ENCODE measurements at regions not wholly inside any gene's neighbourhood (a gene's known extent, or its start where the extent isn't known, plus 50 kb on each side); places are given as distances from the start of the nearest gene placed in this dataset.

DNA sequence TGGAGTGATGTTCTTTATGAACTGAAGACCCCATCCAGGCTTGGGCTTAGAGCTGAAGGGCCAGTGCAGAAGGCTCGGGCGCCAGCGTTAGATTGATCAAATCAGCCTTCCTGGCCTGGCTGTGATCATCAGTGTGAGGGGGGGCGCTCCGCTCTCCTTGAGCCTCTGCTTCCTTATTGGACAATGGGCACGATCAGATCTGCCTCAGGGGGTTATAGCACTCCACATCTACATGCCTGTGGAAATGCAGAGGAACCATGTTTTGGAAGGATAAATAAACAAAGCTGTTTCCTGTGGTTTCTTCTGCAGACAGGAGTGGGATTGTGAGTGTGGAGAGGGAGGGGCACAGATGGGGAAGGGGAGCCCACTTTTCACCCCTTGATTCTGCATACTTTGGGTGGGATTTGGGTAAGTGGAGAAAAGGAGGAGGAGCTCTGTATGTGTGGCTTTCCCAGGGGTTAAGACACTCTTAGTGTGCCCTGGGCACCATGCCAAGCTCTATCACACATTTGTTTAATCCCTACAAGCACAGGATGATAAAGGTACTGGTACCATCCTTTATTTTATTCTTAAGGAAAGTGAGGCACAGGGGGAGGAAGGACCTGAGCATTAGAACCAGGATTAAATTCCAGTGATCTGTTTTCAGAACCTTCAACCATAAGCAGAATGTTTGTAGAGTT, 150.5 kb downstream of the EN1 start:
- Histone ChIP-seq H3K4me1 (ENCODE audit: insufficient read depth, low read length) (no peaks in the 10 kb centered on the region), H3K9ac (ENCODE audit: low read length) (no peak overlapping the region)

DNA sequence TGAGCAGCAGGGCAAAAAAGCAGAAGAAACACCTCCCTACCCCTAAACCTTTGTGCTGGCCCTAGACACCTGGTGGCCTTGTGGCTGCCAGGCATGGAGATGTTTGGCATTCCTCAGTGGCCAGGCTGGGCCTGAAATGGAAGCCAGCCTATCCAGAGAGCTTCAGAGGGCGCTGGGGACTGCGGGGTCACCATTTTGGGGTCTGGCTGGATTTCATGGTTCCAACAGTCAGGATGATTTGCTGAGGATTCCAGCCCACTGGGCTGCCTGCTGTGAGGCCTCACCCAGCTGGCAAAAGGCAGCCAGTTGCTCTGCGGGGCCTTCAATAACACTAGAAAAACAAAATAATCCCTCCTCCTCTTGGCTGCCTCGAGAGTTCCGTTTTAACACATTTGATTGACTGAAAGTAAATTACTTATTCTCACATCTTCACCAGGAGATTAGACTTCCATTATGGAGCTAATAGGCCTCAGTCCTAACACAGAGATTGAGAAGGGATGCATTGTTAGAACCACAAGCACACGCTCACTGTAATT, 154.1 kb downstream of the EN1 start:
- Histone ChIP-seq H3K4me3 (ENCODE audit: low read depth in 1 of 2, low read length in 2 of 2) (no peak overlapping the region), H3K9ac (ENCODE audit: low read length) (no peak overlapping the region), H3K9me3 (ENCODE audit: low read length) (no peaks in the 10 kb centered on the region), H3K27me3 (ENCODE audit: control insufficient read depth in 1 of 2, insufficient read depth in 2 of 2, low read length in 2 of 2) (no peaks in the 10 kb centered on the region), H3K4me1 (ENCODE audit: insufficient read depth, low read length) (no peaks in the 10 kb centered on the region), H3K27ac (ENCODE audit: low read depth, low read length) (no peak overlapping the region), H3K36me3 (ENCODE audit: insufficient read depth, low read length) (no peaks in the 10 kb centered on the region)

More for the DNA sequence above, 150.5 kb downstream of the EN1 start:
- H3K36me3 ChIP-seq (ENCODE audit: insufficient read depth, low read length), result no peaks in the 10 kb centered on the region
- no peaks in the 10 kb centered on the region for H3K9me3 ChIP-seq (ENCODE audit: low read length)
- H3K27ac ChIP-seq (ENCODE audit: low read depth, low read length), result no peak overlapping the region
- no peak overlapping the region for H3K4me3 ChIP-seq (ENCODE audit: low read depth in 1 of 2, low read length in 2 of 2)
- H3K27me3 ChIP-seq (ENCODE audit: control insufficient read depth in 1 of 2, insufficient read depth in 2 of 2, low read length in 2 of 2), result no peaks in the 10 kb centered on the region

DNA sequence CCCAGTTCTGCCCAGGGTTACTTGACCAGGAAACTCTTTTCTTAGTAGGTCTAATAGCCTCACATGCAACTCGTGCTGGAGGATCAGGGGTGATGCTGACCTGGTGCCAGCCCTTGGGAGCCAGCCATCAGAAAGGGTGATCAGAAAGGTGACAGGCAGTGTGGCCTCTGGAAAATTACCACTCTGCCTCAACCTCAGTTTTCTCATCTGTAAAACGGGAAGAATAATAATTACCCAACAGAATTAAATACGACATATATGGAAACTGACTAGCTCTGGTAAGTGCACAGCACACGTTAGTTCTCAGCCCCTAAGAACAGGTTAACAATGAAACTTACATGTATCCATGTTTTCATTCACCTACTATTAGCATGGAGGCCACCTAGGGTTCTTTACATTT, 157.6 kb downstream of the EN1 start:
- no peak overlapping the region for H3K4me3 ChIP-seq (ENCODE audit: low read depth in 1 of 2, low read length in 2 of 2)
- no peaks in the 10 kb centered on the region for H3K27me3 ChIP-seq (ENCODE audit: control insufficient read depth in 1 of 2, insufficient read depth in 2 of 2, low read length in 2 of 2)
- no peaks in the 10 kb centered on the region for H3K9me3 ChIP-seq (ENCODE audit: low read length)
- H3K9ac ChIP-seq (ENCODE audit: low read length), result no peak overlapping the region
- H3K36me3 ChIP-seq (ENCODE audit: insufficient read depth, low read length), result no peaks in the 10 kb centered on the region
- no peak overlapping the region for H3K27ac ChIP-seq (ENCODE audit: low read depth, low read length)
- no peaks in the 10 kb centered on the region for H3K4me1 ChIP-seq (ENCODE audit: insufficient read depth, low read length)

DNA sequence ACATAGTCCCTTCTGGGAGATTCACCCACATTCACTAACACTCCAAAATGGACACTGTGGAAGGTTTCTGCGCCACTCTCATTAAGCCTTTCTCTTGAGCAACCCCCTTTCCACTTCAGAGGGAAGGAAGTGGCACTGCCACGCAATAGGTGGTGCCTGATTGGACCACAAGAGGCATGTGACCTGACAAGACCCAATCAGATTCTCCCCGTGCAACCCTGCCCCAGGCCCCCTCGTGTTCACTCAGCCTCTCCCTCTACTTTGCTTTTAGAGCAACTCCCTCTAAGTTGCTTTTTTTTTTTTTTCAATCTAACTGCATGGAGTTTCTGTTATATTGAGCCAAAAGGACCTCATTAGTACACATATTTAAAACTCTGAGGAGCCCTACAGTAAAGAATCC, 158.0 kb downstream of the EN1 start:
- Histone ChIP-seq H3K9me3 (ENCODE audit: low read length) (no peaks in the 10 kb centered on the region), H3K4me1 (ENCODE audit: insufficient read depth, low read length) (no peaks in the 10 kb centered on the region), H3K27ac (ENCODE audit: low read depth, low read length) (no peak overlapping the region), H3K27me3 (ENCODE audit: control insufficient read depth in 1 of 2, insufficient read depth in 2 of 2, low read length in 2 of 2) (no peaks in the 10 kb centered on the region), H3K36me3 (ENCODE audit: insufficient read depth, low read length) (no peaks in the 10 kb centered on the region), H3K4me3 (ENCODE audit: low read depth in 1 of 2, low read length in 2 of 2) (no peak overlapping the region), H3K9ac (ENCODE audit: low read length) (no peak overlapping the region)

DNA sequence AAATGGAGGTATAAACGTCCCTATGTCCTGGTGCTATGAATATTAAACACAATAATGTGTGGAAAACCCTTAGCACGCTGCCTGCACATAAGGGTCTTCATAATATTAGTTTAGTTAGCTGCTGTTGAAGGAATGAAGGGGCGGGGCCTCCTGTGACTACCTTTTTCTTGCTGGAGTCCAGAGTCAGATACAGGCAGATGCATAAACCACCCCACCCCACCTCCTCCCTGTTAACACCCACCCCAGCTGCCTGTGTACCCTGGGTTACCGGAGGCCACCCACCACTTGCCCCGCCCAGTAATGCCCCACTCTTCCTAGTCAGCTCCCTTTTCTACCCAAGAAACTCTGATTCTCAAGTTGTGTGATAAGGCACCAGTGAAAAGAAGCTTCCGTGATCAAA, 158.4 kb downstream of the EN1 start:
- H3K4me3 ChIP-seq (ENCODE audit: low read depth in 1 of 2, low read length in 2 of 2), result no peak overlapping the region
- no peaks in the 10 kb centered on the region for H3K36me3 ChIP-seq (ENCODE audit: insufficient read depth, low read length)
- H3K27me3 ChIP-seq (ENCODE audit: control insufficient read depth in 1 of 2, insufficient read depth in 2 of 2, low read length in 2 of 2), result no peaks in the 10 kb centered on the region
- H3K9me3 ChIP-seq (ENCODE audit: low read length), result no peaks in the 10 kb centered on the region
- H3K4me1 ChIP-seq (ENCODE audit: insufficient read depth, low read length), result no peaks in the 10 kb centered on the region
- H3K9ac ChIP-seq (ENCODE audit: low read length), result no peak overlapping the region
- no peak overlapping the region for H3K27ac ChIP-seq (ENCODE audit: low read depth, low read length)

DNA sequence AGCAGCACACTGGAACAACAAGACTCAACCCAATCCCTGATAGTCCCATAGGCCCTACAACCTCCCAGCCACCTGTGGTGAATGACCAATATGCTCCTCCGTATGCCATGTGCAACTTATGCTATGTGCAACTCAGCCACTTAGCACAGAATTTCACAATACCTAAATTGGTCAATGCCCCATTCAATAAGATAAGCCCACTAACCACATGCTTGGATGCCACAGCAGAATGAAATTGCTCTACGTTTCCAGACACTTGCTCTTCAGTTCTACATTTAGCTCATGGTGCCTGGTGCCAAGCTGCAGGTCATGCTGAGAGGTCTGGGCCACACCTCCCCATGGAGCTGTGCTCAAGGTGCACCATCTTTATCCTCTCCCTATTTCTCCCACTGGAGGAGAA, 159.8 kb downstream of the EN1 start:
- no peaks in the 10 kb centered on the region for H3K9me3 ChIP-seq (ENCODE audit: low read length)
- H3K27me3 ChIP-seq (ENCODE audit: control insufficient read depth in 1 of 2, insufficient read depth in 2 of 2, low read length in 2 of 2), result no peaks in the 10 kb centered on the region
- H3K27ac ChIP-seq (ENCODE audit: low read depth, low read length), result no peak overlapping the region
- no peaks in the 10 kb centered on the region for H3K4me1 ChIP-seq (ENCODE audit: insufficient read depth, low read length)
- no peak overlapping the region for H3K4me3 ChIP-seq (ENCODE audit: low read depth in 1 of 2, low read length in 2 of 2)
- no peaks in the 10 kb centered on the region for H3K36me3 ChIP-seq (ENCODE audit: insufficient read depth, low read length)
- H3K9ac ChIP-seq (ENCODE audit: low read length), result no peak overlapping the region

DNA sequence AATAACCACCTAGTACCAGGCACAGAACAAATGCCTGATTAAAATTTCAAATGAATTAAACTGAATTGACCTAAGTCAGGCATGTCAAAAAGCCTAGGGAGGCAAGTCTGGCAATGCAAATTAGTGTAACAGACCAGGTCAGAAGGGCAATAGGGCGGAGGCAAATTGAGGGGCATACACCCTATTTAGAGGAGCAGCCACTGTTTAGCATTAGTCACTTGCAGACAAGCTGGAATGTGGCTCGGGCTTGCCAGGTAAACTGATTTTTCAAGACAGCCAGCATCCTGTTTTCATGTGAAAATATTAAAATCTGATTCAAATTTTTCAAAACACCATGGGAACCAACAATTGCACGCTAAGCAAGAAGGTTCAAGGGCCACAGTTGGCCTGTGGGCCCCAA, 160.3 kb downstream of the EN1 start:
- Histone ChIP-seq H3K27ac (ENCODE audit: low read depth, low read length) (no peak overlapping the region), H3K9ac (ENCODE audit: low read length) (no peak overlapping the region), H3K4me1 (ENCODE audit: insufficient read depth, low read length) (no peaks in the 10 kb centered on the region), H3K4me3 (ENCODE audit: low read depth in 1 of 2, low read length in 2 of 2) (no peak overlapping the region), H3K36me3 (ENCODE audit: insufficient read depth, low read length) (no peaks in the 10 kb centered on the region), H3K27me3 (ENCODE audit: control insufficient read depth in 1 of 2, insufficient read depth in 2 of 2, low read length in 2 of 2) (no peaks in the 10 kb centered on the region), H3K9me3 (ENCODE audit: low read length) (no peaks in the 10 kb centered on the region)

DNA sequence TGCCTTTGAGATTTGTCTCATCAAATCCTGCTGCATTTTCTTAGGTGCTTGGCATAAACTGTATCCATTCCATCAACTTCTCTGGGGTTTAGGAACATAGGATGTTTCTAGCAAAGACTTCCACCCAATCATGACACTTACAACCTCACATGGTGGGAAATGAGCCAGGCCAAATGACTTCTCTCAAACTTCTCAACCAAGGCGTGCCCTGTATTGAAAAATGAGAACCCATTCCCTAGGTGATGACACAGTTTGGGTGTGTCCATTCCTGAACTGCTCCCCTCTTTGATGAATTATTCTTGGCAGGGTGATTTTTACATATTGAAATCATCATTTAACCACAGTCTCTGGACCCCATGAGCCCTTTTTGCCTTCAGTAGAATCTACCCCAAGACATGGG, 161.1 kb downstream of the EN1 start:
- no peaks in the 10 kb centered on the region for H3K36me3 ChIP-seq (ENCODE audit: insufficient read depth, low read length)
- H3K4me1 ChIP-seq (ENCODE audit: insufficient read depth, low read length), result no peaks in the 10 kb centered on the region
- no peaks in the 10 kb centered on the region for H3K9me3 ChIP-seq (ENCODE audit: low read length)
- H3K4me3 ChIP-seq (ENCODE audit: low read depth in 1 of 2, low read length in 2 of 2), result no peak overlapping the region
- H3K27me3 ChIP-seq (ENCODE audit: control insufficient read depth in 1 of 2, insufficient read depth in 2 of 2, low read length in 2 of 2), result no peaks in the 10 kb centered on the region
- H3K27ac ChIP-seq (ENCODE audit: low read depth, low read length), result no peak overlapping the region
- H3K9ac ChIP-seq (ENCODE audit: low read length), result no peak overlapping the region

DNA sequence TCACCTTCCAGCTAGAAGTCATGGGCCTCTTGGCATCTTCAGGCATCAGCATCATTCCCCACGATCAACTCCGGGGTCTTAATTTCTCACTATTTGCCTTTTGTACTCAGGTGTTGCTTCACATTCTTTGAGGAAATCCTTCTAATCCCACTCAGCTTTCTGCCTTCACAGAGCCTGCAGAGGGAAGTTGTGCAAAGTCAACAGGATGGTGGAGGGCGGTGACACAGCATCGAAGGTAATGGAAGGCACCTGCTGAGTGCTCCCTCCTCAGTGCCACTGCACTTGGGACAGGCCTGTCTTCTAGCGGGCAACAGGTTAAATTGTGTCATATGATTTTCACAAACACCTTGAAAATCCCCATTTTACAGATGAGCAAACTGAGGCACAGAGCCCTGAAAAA, 164.0 kb downstream of the EN1 start:
- H3K27ac ChIP-seq (ENCODE audit: low read depth, low read length), result no peak overlapping the region
- no peaks in the 10 kb centered on the region for H3K36me3 ChIP-seq (ENCODE audit: insufficient read depth, low read length)
- no peaks in the 10 kb centered on the region for H3K27me3 ChIP-seq (ENCODE audit: control insufficient read depth in 1 of 2, insufficient read depth in 2 of 2, low read length in 2 of 2)
- no peak overlapping the region for H3K9ac ChIP-seq (ENCODE audit: low read length)
- H3K4me1 ChIP-seq (ENCODE audit: insufficient read depth, low read length), result no peaks in the 10 kb centered on the region
- no peak overlapping the region for H3K4me3 ChIP-seq (ENCODE audit: low read depth in 1 of 2, low read length in 2 of 2)
- no peaks in the 10 kb centered on the region for H3K9me3 ChIP-seq (ENCODE audit: low read length)

DNA sequence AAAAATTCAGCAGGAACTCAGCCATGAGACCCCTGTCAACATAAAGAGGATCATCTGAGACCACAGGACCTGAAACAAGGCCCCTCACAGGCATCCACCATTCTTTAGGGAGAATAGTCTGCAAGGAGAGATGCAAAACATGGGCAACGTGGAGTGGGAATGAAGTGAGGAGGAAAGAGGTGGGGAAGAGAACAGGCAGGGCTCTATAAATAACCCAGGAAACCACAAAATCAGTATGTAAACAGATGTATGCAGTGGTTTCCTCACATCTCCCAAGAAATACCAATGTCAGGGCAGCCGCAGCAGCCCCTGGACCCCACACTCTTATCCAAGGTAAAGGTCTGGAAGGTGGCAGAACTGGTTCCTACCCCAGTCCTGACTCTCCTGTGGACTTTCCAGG, 168.5 kb downstream of the EN1 start:
- H3K4me1 ChIP-seq (ENCODE audit: insufficient read depth, low read length), result no peaks in the 10 kb centered on the region
- no peak overlapping the region for H3K9ac ChIP-seq (ENCODE audit: low read length)
- no peaks in the 10 kb centered on the region for H3K36me3 ChIP-seq (ENCODE audit: insufficient read depth, low read length)
- no peak overlapping the region for H3K27ac ChIP-seq (ENCODE audit: low read depth, low read length)
- H3K9me3 ChIP-seq (ENCODE audit: low read length), result no peaks in the 10 kb centered on the region
- H3K4me3 ChIP-seq (ENCODE audit: low read depth in 1 of 2, low read length in 2 of 2), result no peak overlapping the region
- H3K27me3 ChIP-seq (ENCODE audit: control insufficient read depth in 1 of 2, insufficient read depth in 2 of 2, low read length in 2 of 2), result no peaks in the 10 kb centered on the region

DNA sequence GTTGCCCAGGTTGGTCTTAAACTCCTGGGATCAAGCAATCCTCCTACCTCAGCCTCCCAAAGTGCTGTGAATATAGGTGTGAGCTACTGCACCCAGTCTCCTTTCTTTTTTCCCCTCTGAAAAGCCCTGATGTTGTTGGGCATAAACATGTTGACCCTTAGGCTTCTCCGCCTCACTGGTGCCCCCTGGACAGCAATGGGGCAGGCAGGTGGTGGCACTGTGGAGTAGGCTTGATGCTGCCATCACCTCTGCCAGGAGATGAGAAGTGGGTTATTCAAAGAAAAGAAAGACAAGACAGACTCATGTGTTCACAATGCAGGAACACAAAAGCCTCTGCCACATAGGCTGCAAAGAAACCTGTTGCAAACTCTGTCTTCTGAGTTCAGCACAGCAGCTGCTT, 169.9 kb downstream of the EN1 start:
- Histone ChIP-seq H3K9ac (ENCODE audit: low read length) (no peak overlapping the region), H3K36me3 (ENCODE audit: insufficient read depth, low read length) (no peaks in the 10 kb centered on the region), H3K9me3 (ENCODE audit: low read length) (no peaks in the 10 kb centered on the region), H3K27ac (ENCODE audit: low read depth, low read length) (no peak overlapping the region), H3K4me3 (ENCODE audit: low read depth in 1 of 2, low read length in 2 of 2) (no peak overlapping the region), H3K4me1 (ENCODE audit: insufficient read depth, low read length) (no peaks in the 10 kb centered on the region), H3K27me3 (ENCODE audit: control insufficient read depth in 1 of 2, insufficient read depth in 2 of 2, low read length in 2 of 2) (no peaks in the 10 kb centered on the region)

DNA sequence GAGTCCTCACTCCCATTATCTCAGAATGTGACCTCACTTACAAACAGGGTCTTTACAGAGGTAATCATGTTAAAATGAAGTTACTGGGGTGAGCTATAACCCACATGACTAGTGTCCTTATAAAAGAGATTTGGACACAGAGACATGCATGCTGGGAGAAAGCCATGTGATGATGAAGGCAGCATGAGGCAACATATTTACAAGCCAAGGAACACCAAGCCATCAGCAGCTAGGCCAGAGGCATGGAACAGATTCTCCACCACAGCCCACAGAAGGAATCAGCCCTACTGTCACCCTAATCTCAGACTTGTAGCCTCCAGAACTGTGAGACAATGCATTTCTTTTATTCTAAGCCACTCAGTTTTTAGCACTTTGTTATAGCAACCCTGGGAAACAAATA, 171.9 kb downstream of the EN1 start:
- H3K4me3 ChIP-seq (ENCODE audit: low read depth in 1 of 2, low read length in 2 of 2), result no peak overlapping the region
- no peaks in the 10 kb centered on the region for H3K36me3 ChIP-seq (ENCODE audit: insufficient read depth, low read length)
- peaks cover 11% of the 10 kb centered on the region for H3K4me1 ChIP-seq (ENCODE audit: insufficient read depth, low read length)
- H3K9ac ChIP-seq (ENCODE audit: low read length), result no peak overlapping the region
- H3K9me3 ChIP-seq (ENCODE audit: low read length), result no peaks in the 10 kb centered on the region
- no peaks in the 10 kb centered on the region for H3K27me3 ChIP-seq (ENCODE audit: control insufficient read depth in 1 of 2, insufficient read depth in 2 of 2, low read length in 2 of 2)
- no peak overlapping the region for H3K27ac ChIP-seq (ENCODE audit: low read depth, low read length)

Data from muscle layer of colon (tissue), 2 donors.